GM12891 (cell line): ENCODE measurements at regions not wholly inside any gene's neighbourhood (a gene's known extent, or its start where the extent isn't known, plus 50 kb on each side); places are given as distances from the start of the nearest gene placed in this dataset.

ENCODE experiments used
- POLR2A ChIP-seq: IDR thresholded peaks from 2 replicates; pipeline ENCODE4 v1.6.1; 2011; ENCODE audit warnings: low read depth, low read length, control low read depth
- POLR2AphosphoS5 ChIP-seq: IDR thresholded peaks from 2 replicates; pipeline ENCODE4 v1.6.1; 2011; ENCODE audit warnings: low read depth, low read length, control low read depth
- TAF1 ChIP-seq: IDR thresholded peaks from 2 replicates; pipeline ENCODE4 v1.6.1; 2011; ENCODE audit warnings: low read depth, low read length, control low read depth

DNA sequence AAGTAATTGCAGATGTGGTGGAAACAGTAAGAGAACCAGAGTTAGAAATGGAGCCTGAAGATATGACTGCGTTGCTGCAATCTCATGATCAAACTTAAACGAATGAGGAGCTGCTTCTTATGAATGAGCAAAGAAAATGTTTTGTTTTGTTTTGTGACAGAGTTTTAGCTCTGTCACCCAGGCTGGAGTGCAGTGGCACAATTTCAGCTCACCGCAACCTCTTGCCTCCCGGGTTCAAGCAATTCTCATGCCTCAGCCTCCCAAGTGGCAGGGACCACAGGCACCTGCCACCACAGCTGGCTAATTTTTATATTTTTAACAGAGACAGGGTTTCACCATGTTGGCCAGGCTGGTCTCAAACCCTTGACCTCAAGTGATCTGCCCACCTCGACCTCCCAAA is 53.3 kb upstream of the NFASC start:
- TF ChIP-seq POLR2A (no peak), POLR2AphosphoS5 (no peak), TAF1 (no peak)
